ENCODE measurements at regions not wholly inside any gene's neighbourhood (a gene's known extent, or its start where the extent isn't known, plus 50 kb on each side); places are given as distances from the start of the nearest gene placed in this dataset.
"Not testable (repeated sequence)": the region's sequence is repeated elsewhere in the genome, so short reads cannot be mapped to it uniquely, and the experiment has no call there.

- not testable (repeated sequence) for TF ChIP-seq CTCF (IDR thresholded peaks at IDR 0.05; ENCODE audit: low read length); EZH2 (IDR thresholded peaks at IDR 0.05; ENCODE audit: borderline replicate concordance, low read length)
Observed at GRCh38 chr22:22160768-22161167, 83.8 kb upstream of the VPREB1 start.

Data from OCI-LY1 (cell line).